Fibroblast of peridontal ligament (primary cell): ENCODE measurements at regions not wholly inside any gene's neighbourhood (a gene's known extent, or its start where the extent isn't known, plus 50 kb on each side); places are given as distances from the start of the nearest gene placed in this dataset.
"Not testable (repeated sequence)": the region's sequence is repeated elsewhere in the genome, so short reads cannot be mapped to it uniquely, and the experiment has no call there.

Source experiments
- DNase-seq: peaks from one replicate; pipeline ENCODE4 v3.0.0-alpha.2; 2010; ENCODE audit errors: extremely low read depth

DNA sequence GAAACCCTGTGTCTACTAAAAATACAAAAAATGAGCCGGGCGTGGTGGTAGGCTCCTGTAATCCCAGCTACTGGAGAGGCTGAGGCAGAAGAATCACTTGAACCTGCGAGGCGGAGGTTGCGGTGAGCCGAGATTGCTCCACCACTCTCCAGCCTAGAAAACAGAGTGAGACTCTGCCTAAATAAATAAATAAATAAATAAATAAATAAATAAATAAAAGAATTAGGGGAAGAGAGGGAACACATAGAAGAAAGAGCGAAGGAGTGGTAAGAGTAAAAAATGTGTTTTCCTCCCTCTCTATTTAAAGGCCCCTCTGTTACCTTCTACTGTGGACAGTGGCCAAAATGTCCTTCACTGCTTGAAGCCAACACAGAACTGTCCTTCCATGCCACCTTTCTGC is 103.9 kb upstream of the SOX21 start:
- DNase-seq: no peak

DNA sequence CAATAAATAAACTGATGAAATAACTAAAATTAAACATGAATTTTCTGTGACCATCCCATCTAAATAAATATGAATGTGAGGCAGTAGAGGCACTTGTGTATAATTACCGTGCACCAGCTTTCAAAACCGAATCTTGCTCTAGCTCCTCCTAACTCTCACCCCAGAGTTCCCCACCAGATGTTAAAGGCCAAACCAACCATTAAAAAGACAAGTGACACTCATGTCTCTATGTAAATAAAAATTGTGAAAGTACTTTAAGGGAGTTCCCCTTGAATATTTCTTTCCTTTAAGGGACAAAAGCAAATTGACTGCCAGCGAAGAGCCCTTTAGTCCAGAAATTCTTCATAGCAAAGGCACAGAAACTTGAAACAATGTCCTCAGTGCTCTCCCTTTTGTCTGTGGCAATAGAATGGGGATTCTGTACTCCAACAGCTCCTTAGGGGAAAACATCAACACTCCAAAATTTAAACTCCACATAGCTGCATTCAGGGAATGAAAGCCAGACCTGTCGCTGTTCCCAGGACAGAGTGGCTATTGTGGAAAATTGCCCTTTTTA is 101.7 kb upstream of the SOX21 start:
- no peak for DNase-seq

DNA sequence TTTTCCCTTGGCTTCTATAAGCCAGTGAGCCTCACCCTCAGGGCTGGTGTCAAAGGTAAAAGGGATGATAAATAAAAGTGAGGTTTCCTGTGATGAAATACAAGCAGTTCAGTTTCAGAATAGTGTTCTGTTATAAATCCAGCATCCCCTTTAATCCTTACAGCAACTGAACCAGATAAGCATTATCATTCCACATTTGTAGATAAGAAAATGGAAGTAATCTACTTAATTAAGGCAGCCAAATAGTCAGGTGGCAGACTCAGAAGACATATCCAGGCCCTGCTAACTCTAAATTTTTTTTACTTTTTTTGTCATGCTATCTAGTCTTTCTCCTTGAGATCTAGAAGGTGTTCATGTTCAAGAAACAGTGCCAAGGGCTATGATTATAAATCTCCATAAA is 99.4 kb upstream of the SOX21 start:
- DNase-seq: no peak

DNA sequence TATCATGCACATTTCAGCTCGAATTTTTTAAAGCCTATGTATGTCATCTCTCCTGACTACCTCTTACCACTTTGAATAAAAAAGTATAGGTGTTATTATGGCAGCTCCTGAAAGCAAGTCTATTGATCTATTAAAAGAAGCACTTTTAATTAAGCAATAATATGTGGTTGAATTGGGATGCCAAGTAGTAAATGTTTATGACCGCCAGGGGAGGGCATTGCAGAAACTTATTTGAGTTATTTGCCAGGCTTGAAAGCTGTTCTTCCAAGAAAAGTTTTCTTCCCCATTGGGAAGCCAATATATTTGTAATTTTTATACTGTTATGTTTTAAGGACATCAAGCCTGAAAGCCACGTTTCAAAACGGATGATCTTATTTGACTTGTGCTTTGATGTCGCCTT is 88.1 kb upstream of the SOX21 start:
- DNase-seq: no peak

DNA sequence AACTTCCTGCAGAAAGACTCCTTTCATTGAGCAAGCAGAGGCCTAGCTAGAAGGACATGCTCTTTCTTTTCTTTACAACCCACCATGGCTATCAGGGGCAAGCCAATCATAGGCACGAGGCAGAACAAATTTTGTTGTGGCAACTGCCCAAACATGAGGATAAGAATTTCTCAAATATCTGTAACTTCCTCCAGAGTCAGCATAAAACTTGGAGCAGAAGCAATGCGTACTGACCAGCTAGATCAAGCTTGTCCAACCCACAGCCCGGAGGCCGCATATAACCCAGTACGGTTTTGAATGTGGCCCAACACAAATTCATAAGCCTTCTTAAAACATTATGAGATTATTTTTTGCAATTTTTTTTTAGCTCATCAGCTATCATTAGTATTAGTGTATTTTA is 87.0 kb upstream of the SOX21 start:
- DNase-seq: no peak

DNA sequence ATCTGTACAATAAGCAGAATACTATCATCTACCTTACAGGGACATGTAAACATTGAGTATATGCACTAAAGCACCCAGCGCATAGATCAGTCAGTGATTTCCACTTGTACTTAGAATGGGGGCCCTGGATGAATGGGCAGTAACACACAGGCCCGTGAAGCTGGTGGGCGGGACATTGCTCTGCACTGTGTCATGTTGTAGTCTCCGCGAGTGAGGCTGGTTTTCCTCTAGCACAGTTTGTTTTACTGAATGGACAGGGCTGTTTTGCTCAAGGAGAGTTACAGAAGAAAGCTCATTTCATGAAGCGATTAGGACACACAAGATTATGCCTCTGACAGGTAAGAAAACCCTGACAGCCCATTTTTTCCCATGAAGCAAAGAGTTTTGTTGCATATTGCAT is 86.4 kb upstream of the SOX21 start:
- no peak for DNase-seq

DNA sequence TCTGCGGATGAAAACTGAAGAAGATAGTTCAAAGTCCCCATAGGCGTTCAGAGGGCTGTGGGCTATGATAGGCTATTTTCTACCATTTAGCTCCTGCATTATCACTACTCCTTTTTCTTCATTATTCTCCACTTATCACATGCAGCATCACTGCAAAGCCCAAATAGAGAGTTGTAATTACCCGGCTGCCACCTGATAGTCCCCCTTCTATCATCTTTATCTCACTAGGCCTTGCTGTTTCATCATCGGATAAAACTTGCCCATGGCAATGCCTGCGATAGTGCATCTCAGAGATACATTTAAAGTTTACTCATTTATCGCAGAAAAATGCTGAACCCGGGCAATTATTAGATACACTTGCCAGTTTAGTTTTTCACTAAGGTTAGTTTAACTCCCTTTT is 82.9 kb upstream of the SOX21 start:
- DNase-seq: no peak

DNA sequence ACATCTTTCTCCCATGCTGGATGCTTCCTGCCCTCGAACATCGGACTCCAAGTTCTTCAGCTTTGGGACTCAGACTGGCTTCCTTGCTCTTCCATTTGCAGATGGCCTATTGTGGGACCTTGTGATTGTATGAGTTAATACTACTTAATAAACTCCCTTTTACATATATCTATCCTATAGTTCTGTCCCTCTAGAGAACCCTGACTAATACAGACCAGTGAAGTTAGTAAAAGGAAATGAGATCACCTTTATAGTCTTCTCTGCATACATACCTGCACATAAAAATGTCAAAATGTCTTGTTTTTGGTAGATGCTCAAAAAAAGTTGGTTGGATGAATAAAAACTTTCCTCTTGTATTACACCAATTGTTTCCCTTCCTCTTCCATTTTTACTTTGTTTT is 73.9 kb upstream of the SOX21 start:
- not testable (repeated sequence) for DNase-seq

DNA sequence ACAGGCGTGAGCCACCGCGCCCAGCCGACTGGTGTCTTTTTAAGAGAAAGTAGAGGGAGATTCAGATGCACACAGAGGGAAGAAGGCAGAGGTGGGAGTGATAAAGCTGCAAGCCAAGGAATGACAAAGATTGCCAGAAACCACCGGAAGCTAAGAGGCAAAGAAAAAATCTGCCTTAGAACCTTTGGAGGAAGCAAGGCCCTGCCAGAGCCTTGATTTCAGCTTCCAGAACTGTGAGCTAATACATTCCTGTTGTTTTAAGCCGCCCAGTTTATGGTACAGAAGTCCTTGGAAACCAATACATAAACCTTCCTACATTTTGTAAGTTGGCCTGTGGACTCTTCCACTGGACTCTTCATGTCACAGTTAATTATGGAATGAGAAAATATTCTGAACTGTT is 71.7 kb upstream of the SOX21 start:
- no peak for DNase-seq

DNA sequence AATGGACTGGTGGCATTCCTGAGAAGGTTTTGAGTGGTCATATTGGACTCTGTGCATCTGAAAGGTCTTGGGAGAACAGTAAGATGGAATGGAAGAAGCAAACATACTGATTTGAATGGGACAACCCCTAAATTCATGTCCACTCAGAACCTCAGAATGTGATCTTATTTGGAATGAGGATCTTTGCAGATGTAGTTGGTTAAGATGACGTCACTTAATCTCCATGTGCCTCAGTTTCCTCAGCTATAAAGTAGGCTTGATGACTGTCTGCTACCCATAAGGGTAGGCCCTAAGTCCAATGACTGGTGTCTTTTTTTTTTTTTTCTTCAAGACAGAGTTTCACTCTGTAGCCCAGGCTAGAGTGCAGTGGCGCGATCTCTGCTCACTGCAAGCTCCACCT is 71.1 kb upstream of the SOX21 start:
- no peak for DNase-seq

DNA sequence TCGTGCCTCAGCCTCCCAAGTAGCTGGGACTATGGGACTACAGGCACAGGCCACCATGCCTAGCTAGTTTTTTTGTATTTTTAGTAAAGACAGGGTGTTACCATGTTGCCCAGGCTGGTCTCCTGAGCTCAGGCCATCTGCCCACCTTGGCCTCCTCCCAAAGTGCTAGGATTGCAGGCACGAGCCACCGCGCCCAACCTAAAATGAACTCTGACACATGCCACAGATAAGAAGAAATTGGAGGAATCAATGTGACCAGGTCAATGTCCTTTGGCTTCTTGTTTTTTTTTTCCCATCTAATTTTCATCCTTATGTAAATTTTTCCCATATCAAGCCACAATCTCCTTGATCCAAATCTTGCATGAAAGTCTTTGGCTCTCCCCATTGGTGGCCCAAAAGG is 68.1 kb upstream of the SOX21 start:
- no peak for DNase-seq

DNA sequence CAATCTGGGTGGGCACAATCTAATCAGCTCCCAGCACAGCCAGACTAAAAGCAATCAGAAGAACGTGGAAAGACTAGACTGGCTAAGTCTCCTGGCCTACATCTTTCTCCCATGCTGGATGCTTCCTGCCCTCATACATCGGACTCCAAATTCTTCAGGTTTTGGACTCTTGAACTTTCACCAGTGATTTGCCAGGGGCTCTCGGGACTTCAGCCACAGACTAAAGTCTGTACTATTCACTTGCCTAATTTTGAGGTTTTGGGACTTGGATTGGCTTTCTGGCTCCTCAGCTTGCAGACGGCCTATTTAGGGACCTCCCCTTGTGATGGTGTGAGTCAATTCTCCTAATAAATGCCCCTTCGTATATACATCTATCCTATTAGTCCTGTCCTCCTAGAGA is 66.6 kb upstream of the SOX21 start:
- no peak for DNase-seq

DNA sequence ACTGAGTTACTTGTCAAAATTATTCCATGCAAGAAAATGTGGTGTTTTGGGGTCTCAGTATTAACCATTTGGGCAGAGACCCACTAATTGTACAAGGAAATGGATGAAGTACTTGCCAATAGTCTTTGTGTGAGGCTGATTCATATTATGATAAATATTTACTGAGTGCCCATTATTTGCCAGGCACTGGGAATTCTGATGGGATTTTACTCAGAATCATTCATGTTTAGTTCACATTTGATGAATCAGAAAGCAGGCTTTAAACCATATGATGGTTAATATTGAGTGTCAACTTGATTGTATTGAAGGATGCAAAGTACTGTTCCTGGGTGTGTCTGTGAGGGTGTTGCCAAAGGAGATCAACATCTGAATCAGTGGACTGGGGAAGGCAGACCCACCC is 66.2 kb upstream of the SOX21 start:
- DNase-seq: no peak

DNA sequence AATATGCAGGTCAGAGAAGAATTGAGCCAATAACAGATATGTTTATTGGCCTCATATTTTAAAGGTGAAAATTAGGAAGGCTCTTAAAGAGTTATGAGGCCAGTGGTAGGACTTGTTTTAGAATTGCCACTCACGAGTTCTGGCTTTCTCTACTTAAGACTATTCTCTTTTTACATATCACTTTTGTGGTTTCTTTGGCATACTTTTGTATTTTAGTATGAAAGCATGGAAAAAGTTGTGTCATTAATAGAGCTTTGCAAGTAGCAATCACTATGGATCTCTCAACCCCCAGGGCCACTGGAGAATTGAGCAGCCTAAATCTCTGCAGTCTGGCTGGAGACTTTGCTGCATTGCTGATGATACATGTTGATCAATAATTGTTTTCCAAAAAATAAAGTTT is 64.6 kb upstream of the SOX21 start:
- no peak for DNase-seq

DNA sequence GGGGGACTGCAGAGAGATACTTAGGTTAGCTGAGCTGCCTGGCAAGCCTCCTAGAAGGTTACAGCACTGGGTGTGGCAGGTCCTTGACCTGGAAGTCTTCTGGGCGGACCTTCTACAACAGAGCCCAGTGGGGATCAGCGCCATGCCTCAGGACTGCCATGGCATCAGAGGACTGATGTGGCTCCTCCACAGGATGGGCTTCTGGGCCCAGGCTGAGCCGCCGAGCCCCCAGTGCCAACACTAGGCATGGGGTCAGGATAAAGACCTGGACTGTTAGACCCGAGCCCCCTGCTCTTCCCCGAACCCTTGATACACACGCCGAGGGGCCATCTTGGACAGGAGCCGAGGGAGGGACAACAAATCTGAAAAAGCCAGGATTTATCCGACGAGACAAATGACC is 64.0 kb upstream of the SOX21 start:
- DNase-seq: no peak

DNA sequence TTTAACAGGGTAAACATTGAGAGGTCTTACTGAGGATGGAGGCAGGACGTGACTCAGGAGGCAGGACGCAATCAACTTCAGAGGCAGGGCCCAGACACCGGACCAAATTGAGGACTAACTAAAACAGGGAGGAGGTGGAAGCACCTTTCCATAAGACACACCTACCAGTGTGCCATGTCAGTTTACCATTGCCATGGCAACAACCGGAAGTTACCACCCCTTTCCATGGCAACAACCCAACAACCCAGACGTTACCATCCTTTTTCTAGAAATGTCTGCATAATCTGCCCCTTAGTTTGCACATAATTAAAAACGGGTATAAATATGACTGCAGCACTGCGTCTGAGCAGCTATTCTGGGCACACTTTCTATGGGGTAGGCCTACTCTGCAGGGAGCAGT is 53.5 kb upstream of the SOX21 start:
- DNase-seq: no peak

DNA sequence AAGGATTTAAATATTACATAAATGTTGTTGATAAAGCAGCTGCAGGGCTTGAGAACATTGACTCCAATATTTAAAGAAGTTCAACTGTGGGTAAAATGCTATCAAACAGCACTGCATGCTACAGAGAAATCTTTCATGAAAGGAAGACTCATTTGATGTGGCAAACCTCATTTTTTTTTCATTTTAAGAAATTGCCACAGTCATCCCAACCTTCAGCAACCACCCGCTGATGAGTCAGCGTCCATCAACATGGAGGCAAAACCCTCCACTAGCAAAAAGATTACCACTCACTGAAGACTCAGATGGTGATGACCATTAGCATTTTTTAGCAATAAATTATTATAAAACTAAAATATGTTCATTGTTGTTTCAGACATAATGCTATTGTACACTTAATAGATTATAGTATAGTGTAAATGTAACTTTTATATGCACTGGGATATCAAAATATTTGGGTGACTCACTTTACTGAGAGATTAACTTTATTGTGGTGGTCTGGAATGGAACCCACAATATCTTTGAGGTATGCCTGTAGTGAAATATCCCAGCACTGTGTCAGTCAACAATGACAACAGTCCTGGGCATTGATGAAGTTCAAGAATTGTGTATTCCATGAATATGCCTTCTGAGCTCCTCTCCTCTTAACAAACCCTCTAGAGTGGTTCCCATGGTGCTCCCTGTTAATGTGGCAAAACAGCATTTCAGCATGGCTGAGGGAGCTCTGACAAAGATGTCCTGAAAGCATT is 52.4 kb upstream of the SOX21 start:
- no peak for DNase-seq
